HG03565 (cell line): ENCODE measurements at regions not wholly inside any gene's neighbourhood (a gene's known extent, or its start where the extent isn't known, plus 50 kb on each side); places are given as distances from the start of the nearest gene placed in this dataset.
A peak's percentile ranks its signal among the peaks of the same experiment; 100 is the strongest.

Experiments
- ATAC-seq: cut with Tn5 transposase; IDR thresholded peaks from one replicate; pipeline ENCODE4 v1.9.1; 2021; ENCODE audit warnings: mild to moderate bottlenecking, moderate library complexity; ENCODE audit not compliant: unreplicated experiment

GRCh38 chr11:80502511-80502910 lies 1061.7 kb upstream of the TENM4 start:
- ATAC-seq = no peak

- no peak for ATAC-seq
These were observed 1054.3 kb upstream of the TENM4 start for GRCh38 chr11:80495116-80495515.

- ATAC-seq = no peak
These were observed 1047.1 kb upstream of the TENM4 start for GRCh38 chr11:80487952-80488351.

- ATAC-seq = no peak
These were observed 1045.8 kb upstream of the TENM4 start for GRCh38 chr11:80486678-80487077.

GRCh38 chr11:80477178-80477577 lies 1036.3 kb upstream of the TENM4 start:
- no peak for ATAC-seq

- peak; percentile 92 for ATAC-seq
These were observed 1032.7 kb upstream of the TENM4 start for GRCh38 chr11:80473562-80473961.

GRCh38 chr11:80469871-80470270 lies 1029.0 kb upstream of the TENM4 start:
- ATAC-seq = no peak

- ATAC-seq = no peak
These were observed 1025.7 kb upstream of the TENM4 start for GRCh38 chr11:80466570-80466969.

GRCh38 chr11:80462211-80462610 lies 1021.4 kb upstream of the TENM4 start:
- ATAC-seq = no peak

- no peak for ATAC-seq
These were observed 1017.5 kb upstream of the TENM4 start for GRCh38 chr11:80458376-80458775.

- no peak for ATAC-seq
These were observed 1017.0 kb upstream of the TENM4 start for GRCh38 chr11:80457823-80458222.

- ATAC-seq = no peak
These were observed 1015.0 kb upstream of the TENM4 start for GRCh38 chr11:80455818-80456217.

- no peak for ATAC-seq
These were observed 1010.3 kb upstream of the TENM4 start for GRCh38 chr11:80451105-80451504.

- no peak for ATAC-seq
These were observed 1007.9 kb upstream of the TENM4 start for GRCh38 chr11:80448709-80449108.

GRCh38 chr11:80443177-80443576 lies 1002.3 kb upstream of the TENM4 start:
- ATAC-seq = no peak

- ATAC-seq = no peak
These were observed 1001.0 kb upstream of the TENM4 start for GRCh38 chr11:80441821-80442220.

GRCh38 chr11:80440835-80441234 lies 1000.0 kb upstream of the TENM4 start:
- no peak for ATAC-seq

GRCh38 chr11:80436547-80436946 lies 995.7 kb upstream of the TENM4 start:
- no peak for ATAC-seq

GRCh38 chr11:80435345-80435744 lies 994.5 kb upstream of the TENM4 start:
- no peak for ATAC-seq

- no peak for ATAC-seq
These were observed 991.2 kb upstream of the TENM4 start for GRCh38 chr11:80432057-80432456.

GRCh38 chr11:80424012-80424695 lies 983.3 kb upstream of the TENM4 start:
- ATAC-seq = no peak

GRCh38 chr11:80420374-80420773 lies 979.5 kb upstream of the TENM4 start:
- ATAC-seq = no peak

- ATAC-seq = no peak
These were observed 976.9 kb upstream of the TENM4 start for GRCh38 chr11:80417681-80418080.
